BJ (cell line): ENCODE measurements at regions not wholly inside any gene's neighbourhood (a gene's known extent, or its start where the extent isn't known, plus 50 kb on each side); places are given as distances from the start of the nearest gene placed in this dataset.

Experiments used
- CTCF ChIA-PET: fragments of 350-600 bp; formaldehyde crosslinking; extraction: SDS; loops from one replicate; lab custom pipeline; 2021; ENCODE audit warnings: antibody characterized with exemption, inconsistent platforms; lab: Yijun Ruan, JAX
- POLR2A ChIA-PET: fragments of 300-600 bp; sonication (Branson Sonifier 250); formaldehyde crosslinking; extraction: SDS; loops from one replicate; lab custom pipeline; 2021; ENCODE audit warnings: antibody characterized with exemption; lab: Charles Lee
- DNase-seq: peaks from one replicate; pipeline ENCODE4 v3.0.0-alpha.2; 2011; ENCODE audit warnings: low read depth
- H3K27me3 ChIP-seq: 2 replicates; pipeline ENCODE4 v1.6.0; 2011; ENCODE audit warnings: low read length; ENCODE audit not compliant: control insufficient read depth, insufficient read depth
- H3K36me3 ChIP-seq: 2 replicates; pipeline ENCODE4 v1.5.1; 2011; ENCODE audit warnings: low read length; ENCODE audit not compliant: control insufficient read depth, insufficient read depth
- H3K4me3 ChIP-seq: 2 replicates; pipeline ENCODE4 v1.5.1; 2011; ENCODE audit warnings: low read depth, mild to moderate bottlenecking, control low read depth, low read length
- TF ChIP-seq, protein P1 (sequence below): IDR thresholded peaks from 2 replicates; pipeline ENCODE4 v1.5.1; 2011; ENCODE audit warnings: low read depth, mild to moderate bottlenecking, control low read depth, inconsistent platforms, low read length, moderate library complexity; ENCODE audit not compliant: insufficient read depth

DNA sequence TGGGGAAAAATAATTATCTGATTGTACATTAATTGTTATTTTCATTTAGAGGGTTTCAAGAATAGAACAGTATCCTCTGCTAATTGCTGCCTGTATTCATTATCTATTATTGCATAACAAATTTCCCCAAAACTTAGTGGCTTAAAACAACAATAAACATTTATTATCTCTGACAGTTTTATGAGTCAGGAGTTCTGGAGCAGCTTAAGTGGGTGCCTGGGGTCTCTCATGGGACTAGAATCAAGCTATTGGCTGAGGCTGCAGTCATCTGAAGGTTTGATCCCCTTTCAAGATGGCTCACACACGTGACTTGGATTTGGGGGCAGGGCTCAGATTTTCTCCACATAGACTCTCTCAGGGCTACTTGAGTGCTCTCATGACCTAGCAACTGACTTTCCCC lies 98.1 kb upstream of the JADE1 start:
- no peak overlapping the region for H3K4me3 ChIP-seq
- H3K36me3 ChIP-seq, result no peaks in the 10 kb centered on the region
- TF ChIP-seq, protein P1, sequence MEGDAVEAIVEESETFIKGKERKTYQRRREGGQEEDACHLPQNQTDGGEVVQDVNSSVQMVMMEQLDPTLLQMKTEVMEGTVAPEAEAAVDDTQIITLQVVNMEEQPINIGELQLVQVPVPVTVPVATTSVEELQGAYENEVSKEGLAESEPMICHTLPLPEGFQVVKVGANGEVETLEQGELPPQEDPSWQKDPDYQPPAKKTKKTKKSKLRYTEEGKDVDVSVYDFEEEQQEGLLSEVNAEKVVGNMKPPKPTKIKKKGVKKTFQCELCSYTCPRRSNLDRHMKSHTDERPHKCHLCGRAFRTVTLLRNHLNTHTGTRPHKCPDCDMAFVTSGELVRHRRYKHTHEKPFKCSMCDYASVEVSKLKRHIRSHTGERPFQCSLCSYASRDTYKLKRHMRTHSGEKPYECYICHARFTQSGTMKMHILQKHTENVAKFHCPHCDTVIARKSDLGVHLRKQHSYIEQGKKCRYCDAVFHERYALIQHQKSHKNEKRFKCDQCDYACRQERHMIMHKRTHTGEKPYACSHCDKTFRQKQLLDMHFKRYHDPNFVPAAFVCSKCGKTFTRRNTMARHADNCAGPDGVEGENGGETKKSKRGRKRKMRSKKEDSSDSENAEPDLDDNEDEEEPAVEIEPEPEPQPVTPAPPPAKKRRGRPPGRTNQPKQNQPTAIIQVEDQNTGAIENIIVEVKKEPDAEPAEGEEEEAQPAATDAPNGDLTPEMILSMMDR, result no peak
- ChIA-PET POLR2A (no interaction called here), CTCF (interaction anchor here (1.5 kb wide), 1 partner anchor 114 kb away, joined by 3 read pairs; no protein-coding TSS in a partner anchor)
- no peaks in the 10 kb centered on the region for H3K27me3 ChIP-seq
- no peak for DNase-seq

DNA sequence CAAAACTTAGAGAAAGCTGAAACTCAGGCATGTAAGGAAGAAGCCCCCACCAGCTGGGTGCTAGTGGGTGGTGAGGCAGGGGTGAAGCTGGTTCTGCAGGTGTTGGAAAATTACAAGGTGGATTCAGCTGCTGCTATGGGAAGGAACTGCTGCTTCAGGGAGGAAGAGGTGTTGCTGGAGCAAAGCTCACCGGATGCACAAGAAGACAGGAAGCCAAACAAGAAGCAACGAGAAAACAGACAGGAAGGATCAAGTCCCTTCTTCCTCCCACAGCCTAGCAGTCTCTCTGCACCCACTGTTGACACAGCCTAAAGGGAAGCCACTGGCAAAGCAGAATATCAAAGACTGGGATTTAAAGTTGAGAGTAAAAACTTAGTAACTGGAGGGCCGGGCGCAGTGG lies 100.2 kb upstream of the JADE1 start:
- H3K36me3 ChIP-seq, result no peaks in the 10 kb centered on the region
- no peaks in the 10 kb centered on the region for H3K27me3 ChIP-seq
- CTCF ChIA-PET, result no interaction called here
- H3K4me3 ChIP-seq, result no peak overlapping the region
- no peak for DNase-seq
- POLR2A ChIA-PET, result no interaction called here
- TF ChIP-seq, protein P1, result no peak

DNA sequence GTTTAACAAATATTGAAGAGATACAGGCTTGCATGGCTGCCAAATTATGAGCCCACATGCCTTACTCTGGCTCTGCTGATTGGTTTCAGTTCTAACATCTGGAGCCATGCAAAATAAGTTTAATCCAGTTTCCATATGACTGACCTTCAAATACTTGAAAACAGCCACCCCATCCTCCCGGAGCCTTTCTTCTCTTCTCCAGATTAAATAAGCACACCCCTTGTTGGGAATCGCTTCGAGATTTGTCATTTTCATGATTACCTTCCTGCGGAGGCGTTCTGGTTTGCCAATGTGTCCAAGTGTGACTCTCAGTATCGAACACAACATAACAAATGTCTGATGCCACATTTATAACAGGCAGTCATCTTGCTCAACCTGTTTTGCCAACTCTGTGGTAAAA lies 101.6 kb upstream of the JADE1 start:
- H3K4me3 ChIP-seq, result peak overlapping the region; percentile 6; the same call in 1 of the 2 replicates
- ChIA-PET POLR2A (no interaction called here), CTCF (interaction anchor here (1.3 kb wide), 1 partner anchor 11 kb away, joined by 3 read pairs; no protein-coding TSS in a partner anchor)
- H3K27me3 ChIP-seq, result no peaks in the 10 kb centered on the region
- no peaks in the 10 kb centered on the region for H3K36me3 ChIP-seq
- DNase-seq, result peak; percentile 19
- TF ChIP-seq, protein P1, result no peak

DNA sequence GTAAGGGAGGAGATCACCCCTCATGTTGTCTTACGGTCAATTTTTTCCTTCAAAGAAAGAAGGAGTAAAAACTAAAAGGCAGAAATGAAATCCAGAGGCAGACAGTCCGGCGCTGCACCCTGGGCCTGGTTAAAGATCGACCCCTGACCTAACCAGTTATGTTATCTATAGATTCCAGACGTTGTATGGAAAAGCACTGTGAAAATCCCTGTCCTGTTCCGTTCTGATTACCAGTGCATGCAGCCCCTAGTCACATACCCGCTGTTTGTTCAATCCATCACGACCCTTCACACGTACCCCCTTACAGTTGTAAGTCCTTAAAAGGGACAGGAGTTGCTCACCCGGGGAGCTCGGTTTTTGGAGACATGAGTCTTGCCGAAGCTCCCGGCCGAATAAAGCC lies 105.6 kb upstream of the JADE1 start:
- TF ChIP-seq, protein P1, result no peak
- Histone ChIP-seq H3K36me3 (no peaks in the 10 kb centered on the region), H3K27me3 (no peaks in the 10 kb centered on the region), H3K4me3 (no peak overlapping the region)
- DNase-seq, result no peak
- POLR2A ChIA-PET, result no interaction called here
- CTCF ChIA-PET, result interaction anchor here (0.7 kb wide), 1 partner anchor 33 kb away, joined by 3 read pairs; no protein-coding TSS in a partner anchor

DNA sequence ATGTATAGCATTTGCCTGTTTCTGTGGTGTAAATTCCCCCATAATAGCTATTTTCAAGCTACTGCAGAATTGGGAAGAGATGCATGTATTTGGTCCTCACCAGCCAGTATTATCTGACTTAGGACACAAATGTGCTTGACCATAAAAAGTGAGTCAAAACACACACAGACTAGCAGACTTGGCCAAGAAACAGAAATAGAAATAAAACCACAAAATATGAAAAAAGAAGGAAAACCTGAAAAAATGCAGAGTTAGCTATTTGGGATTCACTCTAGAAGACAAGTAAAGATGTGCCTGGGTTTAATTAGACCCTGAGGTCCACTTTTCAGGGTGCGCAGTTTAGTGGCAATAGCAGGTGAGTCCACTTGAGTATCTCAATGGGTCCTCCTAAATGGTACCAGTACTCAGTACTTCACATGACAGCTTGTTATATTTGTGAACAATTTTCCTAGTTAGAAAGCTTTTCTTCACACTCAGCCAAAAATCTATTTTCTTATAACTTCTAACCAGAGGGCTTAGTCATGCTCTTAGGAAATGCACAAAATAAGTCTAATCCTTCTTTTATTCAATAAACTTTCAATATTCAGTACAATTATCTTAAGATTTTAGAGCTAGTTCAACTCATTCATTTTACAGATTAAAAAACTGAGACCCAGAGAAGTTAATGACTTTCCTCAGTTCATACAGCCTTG lies 108.7 kb upstream of the JADE1 start:
- Histone ChIP-seq H3K36me3 (no peaks in the 10 kb centered on the region), H3K27me3 (no peaks in the 10 kb centered on the region), H3K4me3 (no peak overlapping the region)
- no peak for DNase-seq
- TF ChIP-seq, protein P1, result no peak
- POLR2A ChIA-PET, result interaction anchor here (0.6 kb wide), 1 partner anchor 31 kb away, joined by 17 read pairs; no protein-coding TSS in a partner anchor
- CTCF ChIA-PET, result interaction anchor here (0.8 to 1.8 kb wide), 4 partner anchors 9 to 247 kb away, joined by 3 to 5 read pairs (median 4); no protein-coding TSS in a partner anchor
